Lower leg skin (tissue), 3 donors: ENCODE measurements at regions not wholly inside any gene's neighbourhood (a gene's known extent, or its start where the extent isn't known, plus 50 kb on each side); places are given as distances from the start of the nearest gene placed in this dataset.

ENCODE experiments used
- POLR2A ChIP-seq, 2 donors: fragments of 450-650 bp; IDR thresholded peaks; one replicate each; pipeline ENCODE4 v1.6.1; 2016 to 2017; ENCODE audit warnings: antibody characterized with exemption in 2 of 2, mild to moderate bottlenecking in 1 of 2, moderate library complexity in 1 of 2
- TF ChIP-seq, protein P1 (sequence below), 3 donors: fragments of 450-650 bp; IDR thresholded peaks; one replicate each; pipeline ENCODE4 v1.5.1; 2016; ENCODE audit warnings: antibody characterized with exemption in 3 of 3, mild to moderate bottlenecking in 3 of 3, moderate library complexity in 2 of 3

GRCh38 chr2:220096406-220096805 lies 469.0 kb downstream of the SLC4A3 start:
- TF ChIP-seq, protein P1, sequence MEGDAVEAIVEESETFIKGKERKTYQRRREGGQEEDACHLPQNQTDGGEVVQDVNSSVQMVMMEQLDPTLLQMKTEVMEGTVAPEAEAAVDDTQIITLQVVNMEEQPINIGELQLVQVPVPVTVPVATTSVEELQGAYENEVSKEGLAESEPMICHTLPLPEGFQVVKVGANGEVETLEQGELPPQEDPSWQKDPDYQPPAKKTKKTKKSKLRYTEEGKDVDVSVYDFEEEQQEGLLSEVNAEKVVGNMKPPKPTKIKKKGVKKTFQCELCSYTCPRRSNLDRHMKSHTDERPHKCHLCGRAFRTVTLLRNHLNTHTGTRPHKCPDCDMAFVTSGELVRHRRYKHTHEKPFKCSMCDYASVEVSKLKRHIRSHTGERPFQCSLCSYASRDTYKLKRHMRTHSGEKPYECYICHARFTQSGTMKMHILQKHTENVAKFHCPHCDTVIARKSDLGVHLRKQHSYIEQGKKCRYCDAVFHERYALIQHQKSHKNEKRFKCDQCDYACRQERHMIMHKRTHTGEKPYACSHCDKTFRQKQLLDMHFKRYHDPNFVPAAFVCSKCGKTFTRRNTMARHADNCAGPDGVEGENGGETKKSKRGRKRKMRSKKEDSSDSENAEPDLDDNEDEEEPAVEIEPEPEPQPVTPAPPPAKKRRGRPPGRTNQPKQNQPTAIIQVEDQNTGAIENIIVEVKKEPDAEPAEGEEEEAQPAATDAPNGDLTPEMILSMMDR (IDR thresholded peaks at IDR 0.05): no peak
- TF ChIP-seq POLR2A (IDR thresholded peaks at IDR 0.05): no peak
